NCI-H510A treated with DMSO at 0.1 percent for 48 hours (cell line): ENCODE measurements at regions not wholly inside any gene's neighbourhood (a gene's known extent, or its start where the extent isn't known, plus 50 kb on each side); places are given as distances from the start of the nearest gene placed in this dataset.

Experiments
- DNase-seq: peaks from one replicate; lab custom pipeline; 2025; lab: John Stamatoyannopoulos, UW

DNA sequence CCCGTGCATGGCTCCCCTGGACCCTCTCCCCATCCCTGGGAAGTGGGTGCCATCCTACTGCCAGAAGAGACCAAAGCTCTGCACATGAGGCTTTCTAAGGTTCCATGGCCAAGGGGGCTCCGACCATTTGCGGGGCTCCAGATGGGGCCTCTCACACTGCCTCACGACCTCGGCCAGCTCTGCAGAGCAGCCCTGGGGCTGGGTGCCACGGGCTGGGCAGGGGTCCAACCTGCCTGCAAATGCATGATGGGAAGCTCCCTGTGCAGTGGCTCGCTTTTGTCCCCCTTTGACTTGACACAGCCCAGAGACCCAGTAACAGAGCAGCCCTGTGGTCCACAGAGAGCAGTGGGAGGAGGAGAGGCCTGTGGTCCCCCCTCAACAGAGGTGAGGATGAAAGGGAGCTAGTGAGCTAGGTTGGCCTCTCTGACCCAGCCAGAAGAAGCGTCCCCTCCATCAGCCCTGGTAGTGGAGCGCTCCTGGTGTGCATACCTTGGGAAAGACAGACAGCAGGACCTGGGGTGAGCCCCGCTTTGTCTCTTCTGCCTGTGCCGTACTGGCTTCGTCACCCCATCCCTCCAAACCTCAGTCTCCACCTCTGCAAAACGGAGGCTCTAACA lies 174.1 kb downstream of the DDX1 start:
- no peak for DNase-seq

DNA sequence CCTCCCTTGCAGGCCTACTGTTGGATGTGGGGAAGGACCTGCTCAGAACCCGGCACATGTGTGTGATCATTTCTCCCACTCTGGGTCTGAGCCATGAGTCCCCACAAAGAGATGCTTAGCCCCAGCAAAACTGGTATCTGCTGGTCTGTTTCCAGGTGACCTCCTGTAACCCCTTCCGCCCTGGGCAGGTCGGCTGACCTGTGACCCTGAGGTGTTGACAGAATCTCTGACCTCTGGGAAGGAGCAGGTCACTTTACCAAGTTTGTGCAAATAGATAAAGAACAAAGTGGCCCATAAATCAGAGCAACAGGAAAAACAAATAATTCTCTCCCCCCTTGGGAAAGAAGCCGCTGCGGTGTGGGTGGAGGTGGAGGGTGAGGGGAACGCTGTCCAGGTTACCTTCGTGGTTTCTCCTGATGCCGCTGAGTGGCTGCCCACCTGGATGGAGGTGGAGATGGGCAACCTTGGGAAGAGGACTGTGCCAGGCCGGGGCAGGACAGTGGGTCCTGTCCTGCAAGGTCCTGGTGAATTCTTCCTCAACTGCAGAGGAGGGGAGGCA lies 174.0 kb upstream of the MYCN start:
- no peak for DNase-seq

DNA sequence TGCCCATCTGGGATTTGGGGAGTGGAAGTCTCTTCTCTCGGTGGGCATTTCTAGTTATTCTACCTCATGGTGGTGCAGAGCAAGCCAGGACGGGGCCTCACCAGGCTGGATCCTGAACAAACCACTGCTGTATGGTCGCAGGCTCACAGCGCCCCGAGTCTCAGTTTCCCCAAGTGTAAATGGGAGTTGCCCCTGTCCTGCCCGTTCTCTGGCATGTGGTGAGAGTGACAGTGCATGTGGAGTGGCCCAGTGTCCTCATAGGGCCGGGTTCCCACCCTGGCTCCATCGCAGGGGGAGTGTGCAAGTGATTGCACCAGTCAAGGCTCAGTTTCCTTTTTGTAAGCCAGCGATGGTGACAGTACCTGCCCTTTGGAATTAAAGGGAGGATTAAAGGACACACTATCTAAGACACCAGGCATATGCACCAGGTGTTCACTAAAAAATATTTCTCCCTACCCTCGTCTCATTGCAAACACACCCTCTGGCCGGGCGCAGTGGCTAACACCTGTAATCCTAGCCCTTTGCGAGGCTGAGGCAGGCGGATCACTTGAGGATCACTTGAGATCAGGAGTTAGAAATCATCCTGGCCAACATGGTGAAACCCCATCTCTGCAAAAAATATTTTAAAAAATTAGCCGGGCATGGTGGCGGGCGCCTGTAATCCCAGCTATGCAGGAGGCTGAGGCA lies 173.3 kb upstream of the MYCN start:
- DNase-seq: no peak

DNA sequence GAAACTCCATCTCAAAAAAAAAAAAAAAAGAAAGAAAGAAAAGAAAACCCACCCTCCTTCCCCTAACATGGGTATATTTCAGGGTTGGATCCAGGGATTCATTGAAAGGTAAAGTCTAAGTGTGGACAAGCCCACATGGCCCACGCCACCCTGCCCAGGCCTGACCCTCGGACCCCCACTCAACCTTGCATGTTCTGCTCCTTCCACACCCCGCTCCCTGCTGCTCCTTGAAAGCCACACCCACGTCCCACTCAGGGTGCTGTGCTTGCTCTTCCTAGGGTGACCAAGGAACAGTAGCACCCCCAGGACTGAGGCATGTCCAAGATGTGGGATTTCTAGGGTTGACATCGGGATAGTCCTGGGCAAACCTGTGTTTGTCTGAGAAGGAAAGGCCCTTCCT lies 172.7 kb upstream of the MYCN start:
- no peak for DNase-seq

DNA sequence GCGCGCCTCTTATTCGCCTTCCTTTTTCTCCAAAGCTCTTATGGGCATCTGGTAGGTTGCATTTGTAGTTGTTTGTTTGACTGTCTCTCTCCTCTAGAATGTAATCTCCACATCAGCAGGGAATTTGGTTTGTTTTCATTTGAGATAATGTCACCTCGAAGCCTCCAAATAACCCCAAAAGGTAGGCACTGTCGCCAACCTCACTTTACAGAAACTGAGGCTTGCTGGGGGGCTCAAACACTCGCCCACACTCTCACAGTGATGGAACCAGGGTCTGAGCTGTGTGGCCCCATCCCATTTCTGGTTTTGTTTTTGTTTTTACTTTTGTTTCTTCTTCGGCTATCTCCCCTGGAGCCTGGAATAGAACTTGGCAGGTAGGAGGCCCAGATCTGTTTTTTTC lies 172.2 kb upstream of the MYCN start:
- DNase-seq: no peak

DNA sequence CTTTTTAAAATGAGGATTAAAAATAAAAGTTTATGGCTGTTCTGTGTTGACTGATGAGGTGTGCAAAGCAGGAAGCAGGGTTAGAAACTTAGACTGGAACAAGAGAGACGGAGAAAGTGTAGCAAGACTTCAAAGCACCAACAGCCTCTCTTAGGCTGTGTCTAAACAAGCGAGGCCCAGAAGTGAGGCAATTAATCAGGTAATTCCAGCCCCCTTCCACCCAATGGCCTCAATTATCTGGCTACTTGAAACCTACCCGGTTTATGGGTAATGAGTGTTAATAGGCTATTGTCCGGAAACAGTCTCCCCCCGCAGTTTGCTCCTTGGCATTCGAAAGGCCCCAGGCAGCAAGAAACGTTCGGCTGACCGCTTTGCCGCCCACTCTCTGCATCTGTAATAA lies 171.7 kb upstream of the MYCN start:
- DNase-seq: no peak

DNA sequence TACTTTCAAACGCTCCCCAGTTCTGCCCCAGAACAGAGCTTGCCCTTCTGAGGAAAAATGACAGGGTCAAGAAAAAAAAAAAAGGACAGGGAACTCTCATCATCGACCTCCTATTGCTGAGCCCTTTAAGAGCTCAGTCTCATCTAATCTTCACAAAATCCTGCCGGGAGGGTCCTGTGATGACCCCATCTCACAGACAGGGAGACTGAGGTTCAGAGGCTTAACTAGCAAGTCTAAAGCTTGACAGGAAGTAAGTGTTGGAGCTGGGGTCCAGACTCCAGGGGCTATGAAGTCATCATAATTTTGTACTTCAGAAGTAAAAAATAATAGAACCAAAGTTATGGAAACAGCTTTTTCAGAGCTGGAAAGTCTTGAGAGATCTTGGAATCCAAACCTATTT lies 171.1 kb upstream of the MYCN start:
- no peak for DNase-seq

DNA sequence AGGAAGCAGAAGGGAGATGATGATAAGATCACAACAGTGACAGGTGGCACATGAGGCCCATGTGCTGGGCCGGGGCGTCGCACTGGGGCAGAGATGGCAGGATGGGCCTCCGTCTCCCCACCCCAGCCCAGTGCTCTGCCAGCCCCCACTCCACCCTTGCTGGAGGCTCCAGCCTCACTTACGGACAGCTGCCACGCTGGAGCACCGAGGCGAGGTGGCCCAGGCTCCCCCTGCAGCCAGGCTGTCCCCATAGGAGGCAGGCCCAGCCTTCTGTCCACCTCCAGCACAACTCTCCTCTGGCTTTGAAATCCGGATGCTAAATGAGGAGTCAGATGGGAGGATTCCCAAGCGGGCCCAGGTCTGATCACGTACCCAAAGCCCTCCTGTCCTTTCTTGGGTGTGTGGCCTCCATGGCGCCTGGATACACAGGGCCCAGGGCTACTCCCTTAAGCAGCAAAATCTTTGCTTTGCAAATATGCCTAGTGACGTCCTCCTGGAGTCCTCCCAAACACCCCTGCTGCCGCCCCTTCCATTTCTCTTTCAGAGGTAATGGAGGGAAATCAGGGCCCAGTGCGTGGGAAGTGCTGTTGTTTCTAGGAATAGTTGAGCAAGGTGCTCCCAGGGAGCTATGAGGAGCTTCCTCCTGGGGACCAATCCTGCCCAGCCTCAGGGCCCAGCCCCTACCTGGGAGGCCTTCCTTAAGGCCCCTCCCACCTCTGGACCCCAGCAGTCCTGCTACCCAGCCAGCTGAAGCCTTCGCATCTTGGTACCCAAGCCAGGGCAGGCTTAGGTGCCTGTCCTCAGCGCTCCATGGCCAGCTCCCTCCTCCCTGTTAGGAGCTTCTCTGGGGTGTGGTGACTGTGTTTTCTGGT lies 170.4 kb upstream of the MYCN start:
- DNase-seq: no peak

DNA sequence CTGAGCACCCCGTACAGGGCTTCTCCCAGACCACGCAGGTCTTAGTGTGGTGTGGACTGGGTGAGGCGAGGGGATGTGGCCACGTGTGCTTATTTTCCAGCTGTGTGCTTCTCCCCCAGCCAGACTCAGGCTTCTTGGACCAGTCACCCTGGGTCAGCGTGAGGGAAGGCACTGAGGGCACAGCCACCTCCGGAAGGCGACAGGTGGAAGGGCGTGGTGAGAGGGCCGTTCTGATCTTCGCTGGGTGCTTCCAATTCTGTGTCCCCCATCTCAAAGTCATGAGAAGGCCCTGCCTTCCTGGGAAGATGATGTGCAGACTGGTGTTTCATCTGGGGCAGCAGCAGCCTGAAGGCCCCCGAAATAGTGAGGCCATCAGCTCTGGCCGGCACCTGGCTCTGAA lies 169.7 kb upstream of the MYCN start:
- DNase-seq: no peak

DNA sequence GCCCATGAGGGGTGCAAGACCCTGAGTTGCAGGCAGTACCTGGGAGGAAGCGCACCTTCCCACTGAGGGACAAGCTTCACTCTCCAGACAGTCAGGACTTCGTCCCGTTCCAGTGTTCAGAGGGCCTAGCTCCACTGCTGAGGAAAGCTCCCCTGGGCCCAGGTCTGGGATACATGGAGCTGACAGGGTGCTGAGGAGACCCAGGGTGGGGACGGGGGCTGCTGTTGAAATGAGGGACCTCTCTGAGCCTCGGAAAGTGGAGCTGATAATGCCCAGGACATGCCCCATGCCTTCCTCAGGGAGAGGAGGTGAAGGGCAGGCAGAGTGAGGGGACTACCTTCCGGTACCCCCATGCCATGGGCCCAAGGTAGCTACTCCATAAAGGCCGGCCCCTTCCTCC lies 169.2 kb upstream of the MYCN start:
- DNase-seq: no peak

DNA sequence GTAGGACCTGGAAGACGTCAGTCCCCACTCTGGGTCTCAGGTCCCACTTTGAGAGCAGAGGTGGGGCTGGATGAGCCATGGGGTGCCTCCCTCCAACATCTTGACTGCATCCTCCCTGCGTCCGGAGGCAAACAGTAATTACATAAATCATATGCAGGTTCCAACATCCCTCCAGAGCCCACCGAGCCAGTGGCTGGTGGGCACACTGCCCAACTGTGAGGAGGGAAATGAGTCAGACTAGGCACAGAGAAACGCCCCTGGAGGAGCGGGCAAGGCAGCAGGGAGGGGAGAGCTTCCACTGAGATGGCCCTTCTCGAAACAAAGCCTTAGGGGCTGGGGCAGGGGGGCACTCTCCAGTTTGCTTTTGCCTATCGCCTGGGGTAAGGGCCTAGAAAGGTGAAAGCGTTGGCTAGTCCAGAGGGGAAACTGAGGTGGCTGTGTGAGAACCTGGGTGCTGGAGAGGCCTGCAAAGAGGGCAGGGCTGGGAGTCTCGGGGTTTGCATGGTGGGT lies 168.2 kb upstream of the MYCN start:
- DNase-seq: no peak

DNA sequence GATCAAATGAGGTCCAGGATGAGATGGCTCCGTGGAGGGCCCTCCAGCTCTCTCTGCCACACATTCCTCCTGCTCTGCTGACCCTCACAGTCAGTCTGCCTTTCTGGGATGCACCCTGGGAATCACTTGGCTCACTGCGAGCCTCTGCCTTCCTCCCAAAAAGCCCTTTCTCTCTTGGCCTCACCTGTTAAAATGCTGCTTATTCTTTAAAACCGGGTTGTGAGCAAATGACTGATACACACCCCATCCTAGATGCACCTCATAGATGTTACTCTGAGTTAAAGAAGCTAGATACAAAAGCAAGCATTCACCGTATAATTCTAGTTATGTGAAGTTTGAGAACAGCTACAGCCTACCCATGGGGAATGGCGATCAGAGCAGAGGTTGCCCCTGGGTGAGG lies 167.7 kb upstream of the MYCN start:
- no peak for DNase-seq

DNA sequence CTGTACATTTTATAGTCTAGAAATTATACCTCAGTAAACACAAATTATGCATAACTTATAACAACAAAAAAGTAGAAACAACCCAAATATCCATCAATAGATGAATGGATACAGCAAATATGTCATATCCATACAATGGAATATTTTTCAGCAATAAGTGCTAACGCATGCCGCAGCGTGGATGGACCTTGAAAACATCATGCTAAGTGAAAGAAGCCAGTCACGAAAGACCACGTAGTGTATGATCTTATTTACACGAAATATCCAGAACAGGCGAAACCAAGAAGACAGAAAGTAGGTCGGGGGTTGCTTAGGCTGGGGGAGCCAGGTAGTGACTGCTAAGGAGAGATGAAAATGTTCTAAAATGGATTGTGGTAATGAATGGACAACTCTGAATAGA lies 167.1 kb upstream of the MYCN start:
- no peak for DNase-seq

DNA sequence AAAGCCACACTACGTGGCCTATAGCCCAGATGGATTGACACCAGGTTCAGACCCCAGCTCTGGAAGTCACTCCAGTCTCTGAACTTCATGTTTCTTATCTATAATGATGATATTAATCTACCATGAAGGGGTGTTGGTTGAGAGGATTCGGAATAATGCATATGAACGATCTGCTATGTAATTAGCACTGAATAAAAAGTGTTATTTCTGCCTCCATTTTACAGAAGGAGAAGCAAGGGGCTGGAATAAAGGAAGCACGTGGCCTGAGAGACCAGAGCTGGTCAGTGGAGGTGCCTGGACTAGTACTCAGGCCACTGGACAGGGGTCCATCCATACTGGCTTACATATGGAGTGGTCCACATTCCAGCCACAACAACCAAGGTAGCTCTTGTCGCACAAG lies 166.5 kb upstream of the MYCN start:
- DNase-seq: no peak

DNA sequence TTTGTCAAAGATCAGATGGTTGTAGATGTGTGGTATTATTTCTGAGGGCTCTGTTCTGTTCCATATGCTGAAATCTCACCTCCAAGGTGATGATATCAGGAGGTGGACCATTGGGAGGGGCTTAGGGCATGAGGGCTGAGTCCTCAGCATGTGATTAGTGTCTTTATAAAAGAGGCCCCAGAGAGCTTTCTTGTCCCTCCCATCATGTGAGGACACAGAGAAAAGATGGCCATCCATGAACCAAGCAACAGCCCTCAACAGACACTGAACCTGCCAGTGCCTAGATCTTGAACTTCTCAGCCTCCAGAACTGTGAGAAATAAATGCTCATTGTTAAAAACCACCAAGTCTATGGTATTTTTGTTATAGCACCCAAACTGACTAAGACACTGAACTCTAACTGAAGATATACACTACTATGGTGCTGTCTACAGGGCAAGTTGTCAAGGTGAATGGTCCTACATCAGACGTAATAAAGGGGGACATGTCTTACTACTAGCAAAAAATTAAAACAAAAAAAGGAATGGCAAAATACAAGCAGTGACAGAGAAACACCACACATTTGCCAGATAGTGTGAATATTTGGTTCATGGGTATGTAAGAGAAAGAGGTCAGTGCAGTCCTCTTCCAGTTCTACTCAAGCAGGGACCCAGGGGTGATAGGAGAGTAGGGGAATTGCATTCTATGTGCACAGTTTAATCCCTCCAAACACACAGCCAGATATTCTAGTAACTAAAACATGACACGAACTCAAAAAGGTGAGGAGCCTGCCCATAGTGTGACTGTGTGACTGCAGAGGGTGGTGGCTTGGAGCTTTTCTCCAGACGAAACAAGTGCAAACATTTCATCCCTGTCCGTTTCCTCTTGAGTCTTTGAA lies 164.4 kb upstream of the MYCN start:
- DNase-seq: no peak

DNA sequence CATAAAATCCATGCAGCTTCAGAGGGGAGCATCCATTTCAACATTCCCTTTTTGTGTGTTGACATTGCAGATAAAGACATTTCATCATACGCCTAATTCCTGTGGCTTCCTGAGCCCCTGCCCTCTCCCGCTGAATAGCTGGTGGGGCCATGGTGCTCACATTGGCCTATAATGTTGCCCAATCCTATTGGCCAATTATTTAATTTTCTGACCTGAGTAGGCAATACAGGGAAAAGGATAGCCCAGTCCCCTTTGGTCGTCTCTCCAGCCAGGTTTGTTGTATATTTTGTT lies 163.8 kb upstream of the MYCN start:
- DNase-seq: no peak

DNA sequence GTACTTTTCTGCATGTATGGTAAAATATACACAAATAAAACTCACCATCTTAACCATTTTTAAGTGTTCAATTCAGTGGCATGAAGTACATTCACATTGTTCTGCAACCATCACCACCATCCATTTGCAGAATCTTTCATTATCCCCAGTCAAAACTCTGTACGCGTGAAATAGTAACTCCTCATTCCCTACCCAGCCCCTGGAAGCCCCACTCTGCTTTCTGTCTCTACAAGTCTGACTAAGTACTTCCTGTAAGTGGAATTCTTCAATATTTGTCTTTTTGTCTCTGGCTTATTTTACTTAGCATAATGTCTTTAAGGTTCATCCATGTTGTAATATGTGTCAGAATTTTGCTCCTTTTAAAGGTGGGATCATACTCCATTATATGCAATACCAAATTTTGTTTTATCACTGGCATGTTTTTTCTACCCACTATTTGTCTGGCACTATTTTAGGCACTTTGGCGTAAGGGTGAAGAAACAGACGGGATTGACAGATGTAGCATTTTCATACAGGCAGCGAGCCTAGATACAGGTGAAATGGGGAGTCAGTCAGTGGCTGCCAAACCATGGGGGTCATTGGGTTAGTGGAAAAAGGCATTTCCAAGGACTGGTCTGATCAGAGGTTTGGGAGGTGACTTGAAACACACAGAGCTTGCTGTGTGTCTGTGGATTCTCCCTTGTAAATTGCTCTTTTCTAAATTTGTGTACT lies 163.2 kb upstream of the MYCN start:
- DNase-seq: no peak

DNA sequence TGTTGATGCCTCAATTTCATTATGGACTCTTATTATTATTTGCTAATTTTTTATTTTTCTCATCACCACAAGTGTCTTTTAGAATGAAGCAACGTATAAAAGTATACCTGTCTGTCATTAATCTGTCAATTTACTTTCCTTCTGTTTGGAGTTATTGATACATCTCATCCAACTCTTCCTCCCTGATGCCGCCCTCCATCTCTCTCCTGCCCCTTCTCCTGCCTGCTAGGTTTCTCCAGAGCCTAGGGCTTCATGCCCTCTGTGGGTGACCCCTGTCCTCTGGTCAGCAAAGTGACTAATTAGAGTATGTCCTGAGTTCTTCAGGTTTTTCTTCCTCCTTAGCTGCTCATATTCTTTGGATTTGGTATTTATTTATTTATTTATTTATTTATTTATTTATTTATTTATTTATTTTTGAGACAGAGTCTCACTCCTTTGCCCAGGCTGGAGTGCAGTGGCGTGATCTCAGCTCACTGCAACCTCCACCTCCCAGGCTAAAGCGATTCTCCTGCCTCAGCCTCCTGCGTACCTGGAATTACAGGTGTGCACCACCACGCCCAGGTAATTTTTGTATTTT lies 162.5 kb upstream of the MYCN start:
- no peak for DNase-seq

DNA sequence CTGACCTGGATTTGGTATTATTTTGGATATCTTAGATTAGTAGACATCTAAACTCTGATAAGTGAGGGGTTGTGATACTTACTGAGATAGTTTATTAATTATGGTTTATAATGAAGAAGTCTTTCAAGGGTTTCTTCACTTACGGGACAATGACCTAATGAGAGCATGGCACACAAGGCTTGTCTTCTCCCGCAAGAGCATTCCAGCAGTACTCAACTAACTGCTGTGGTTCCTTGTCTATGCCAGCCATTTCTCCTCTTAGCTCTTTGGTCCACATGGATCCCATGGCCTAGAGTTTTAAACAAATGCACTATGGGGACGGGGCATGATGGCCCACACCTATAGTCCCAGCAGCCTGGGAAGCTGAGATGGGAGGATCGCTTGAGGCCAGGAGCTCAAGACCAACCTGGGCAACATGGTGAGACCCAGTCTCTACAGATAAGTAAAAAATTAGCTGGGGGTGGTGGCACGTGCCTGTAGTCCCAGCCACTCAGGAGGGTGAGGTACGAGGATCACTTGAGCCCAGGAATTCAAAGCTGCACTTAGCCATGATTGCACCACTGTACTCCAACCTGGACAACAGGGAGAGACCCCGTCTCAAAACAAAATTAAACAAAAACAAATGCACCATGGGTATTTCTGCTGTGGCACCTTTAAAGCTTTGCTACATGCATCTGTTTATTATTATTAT lies 161.7 kb upstream of the MYCN start:
- no peak for DNase-seq

DNA sequence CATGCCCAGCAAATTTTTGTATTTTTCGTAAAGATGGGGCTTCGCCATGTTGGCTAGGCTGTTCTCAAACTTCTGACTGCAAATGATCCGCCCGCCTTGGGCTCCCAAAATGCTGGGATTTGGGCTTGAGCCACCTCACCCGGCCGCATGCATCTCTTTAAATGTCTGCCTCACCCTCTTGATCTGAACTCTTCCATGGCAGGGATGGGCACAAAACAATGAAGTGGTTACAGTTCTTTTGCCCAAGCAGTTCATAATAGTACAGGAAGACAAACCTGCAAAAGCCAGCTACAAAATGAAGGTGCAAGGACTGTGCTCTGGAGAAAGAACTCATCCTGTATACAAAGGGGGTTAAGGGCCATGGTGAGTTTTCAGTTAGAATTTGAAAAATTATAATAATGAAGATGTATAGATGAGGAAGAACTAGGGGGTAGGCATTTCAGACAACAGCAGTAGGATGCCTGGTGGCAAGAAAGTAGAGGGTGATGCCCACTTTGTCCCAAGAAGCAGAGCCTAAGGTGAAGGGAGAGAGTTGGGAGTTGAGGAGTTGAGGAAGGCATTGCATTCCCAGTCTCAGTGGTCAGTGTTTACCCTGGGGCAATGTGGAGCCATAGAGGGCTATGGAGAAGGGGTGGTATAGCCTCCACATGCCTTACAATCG lies 160.8 kb upstream of the MYCN start:
- DNase-seq: no peak
